ENCODE measurements at regions not wholly inside any gene's neighbourhood (a gene's known extent, or its start where the extent isn't known, plus 50 kb on each side); places are given as distances from the start of the nearest gene placed in this dataset.

- TF ChIP-seq SUZ12 (IDR thresholded peaks at IDR 0.05; ENCODE audit: extremely low read depth, insufficient read depth, insufficient read length) (no peak), ZNF274 (IDR thresholded peaks at IDR 0.05; ENCODE audit: low read depth, low read length) (no peak)
Observed at GRCh38 chr15:39128746-39129145, 452.1 kb upstream of the THBS1 start.
